Suprapubic skin (tissue), 4 donors: ENCODE measurements at regions not wholly inside any gene's neighbourhood (a gene's known extent, or its start where the extent isn't known, plus 50 kb on each side); places are given as distances from the start of the nearest gene placed in this dataset.

Source experiments
- EP300 ChIP-seq: sonication (generic); formaldehyde crosslinking; IDR thresholded peaks from one replicate; pipeline ENCODE4 v1.6.1; 2017; ENCODE audit warnings: antibody characterized with exemption
- POLR2A ChIP-seq, 2 donors: fragments of 450-650 bp; IDR thresholded peaks; one replicate each; pipeline ENCODE4 v1.6.1; 2017; ENCODE audit warnings: antibody characterized with exemption in 2 of 2, mild to moderate bottlenecking in 2 of 2, moderate library complexity in 2 of 2
- POLR2AphosphoS5 ChIP-seq, 3 donors: sonication (generic); formaldehyde crosslinking; IDR thresholded peaks; one replicate each; pipeline ENCODE4 v1.6.1; 2017; ENCODE audit warnings: antibody characterized with exemption in 3 of 3
- TF ChIP-seq, protein P1 (sequence below), 2 donors: fragments of 200-600 bp in 1 of 2; fragments of 450-650 bp in 1 of 2; sonication (generic) in 1 of 2; IDR thresholded peaks; one replicate each; pipeline ENCODE4 v1.5.1; 2016 to 2019; ENCODE audit warnings: antibody characterized with exemption in 2 of 2, mild to moderate bottlenecking in 1 of 2, moderate library complexity in 1 of 2

DNA sequence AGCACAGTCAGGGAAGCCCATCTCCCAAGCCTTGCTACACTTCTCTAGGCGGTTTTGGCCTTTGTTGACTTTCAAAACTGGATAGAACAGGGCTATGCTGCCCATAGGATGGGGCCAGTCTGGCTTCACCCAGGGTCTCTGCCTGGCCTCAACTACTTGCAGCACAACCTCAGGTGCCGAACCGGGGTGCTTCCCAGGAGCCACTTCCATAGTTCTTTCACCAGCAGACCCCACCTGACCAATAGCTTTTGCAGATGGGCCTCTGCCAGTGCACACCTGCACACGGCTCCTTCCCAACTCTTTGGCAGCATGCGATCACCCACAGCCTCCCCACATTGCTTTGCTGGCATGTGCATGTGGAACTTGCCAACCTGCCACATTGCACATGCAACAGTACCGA, 331.6 kb downstream of the CPS1 start:
- TF ChIP-seq, protein P1, sequence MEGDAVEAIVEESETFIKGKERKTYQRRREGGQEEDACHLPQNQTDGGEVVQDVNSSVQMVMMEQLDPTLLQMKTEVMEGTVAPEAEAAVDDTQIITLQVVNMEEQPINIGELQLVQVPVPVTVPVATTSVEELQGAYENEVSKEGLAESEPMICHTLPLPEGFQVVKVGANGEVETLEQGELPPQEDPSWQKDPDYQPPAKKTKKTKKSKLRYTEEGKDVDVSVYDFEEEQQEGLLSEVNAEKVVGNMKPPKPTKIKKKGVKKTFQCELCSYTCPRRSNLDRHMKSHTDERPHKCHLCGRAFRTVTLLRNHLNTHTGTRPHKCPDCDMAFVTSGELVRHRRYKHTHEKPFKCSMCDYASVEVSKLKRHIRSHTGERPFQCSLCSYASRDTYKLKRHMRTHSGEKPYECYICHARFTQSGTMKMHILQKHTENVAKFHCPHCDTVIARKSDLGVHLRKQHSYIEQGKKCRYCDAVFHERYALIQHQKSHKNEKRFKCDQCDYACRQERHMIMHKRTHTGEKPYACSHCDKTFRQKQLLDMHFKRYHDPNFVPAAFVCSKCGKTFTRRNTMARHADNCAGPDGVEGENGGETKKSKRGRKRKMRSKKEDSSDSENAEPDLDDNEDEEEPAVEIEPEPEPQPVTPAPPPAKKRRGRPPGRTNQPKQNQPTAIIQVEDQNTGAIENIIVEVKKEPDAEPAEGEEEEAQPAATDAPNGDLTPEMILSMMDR (IDR thresholded peaks at IDR 0.05), result no peak
- TF ChIP-seq POLR2AphosphoS5 (IDR thresholded peaks at IDR 0.05), result no peak
- TF ChIP-seq POLR2A (IDR thresholded peaks at IDR 0.05), result no peak
- TF ChIP-seq EP300, result no peak
